NCI-H1417 treated with DMSO at 0.1 percent for 48 hours (cell line): ENCODE measurements at regions not wholly inside any gene's neighbourhood (a gene's known extent, or its start where the extent isn't known, plus 50 kb on each side); places are given as distances from the start of the nearest gene placed in this dataset.

ENCODE experiments used
- DNase-seq: peaks from one replicate; lab custom pipeline; 2025; lab: John Stamatoyannopoulos, UW

DNA sequence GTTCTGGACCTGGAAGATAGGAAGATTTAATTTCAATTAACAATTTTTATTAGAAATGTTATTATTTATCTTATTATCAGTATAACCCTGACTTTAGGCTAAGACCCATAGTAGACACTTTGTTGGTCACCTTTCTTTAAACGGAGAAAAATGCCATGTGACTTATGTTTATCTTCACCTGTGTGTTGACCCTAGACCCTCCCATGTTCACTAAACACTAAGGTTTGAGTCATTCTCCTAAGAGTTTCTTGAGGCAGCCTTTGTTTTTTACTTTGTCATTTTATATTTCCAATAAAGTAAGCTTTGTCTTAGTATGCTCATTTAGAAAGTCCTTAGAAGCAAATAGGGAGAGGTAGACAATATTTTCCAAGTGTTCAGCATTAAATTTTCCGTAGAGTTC is 771.7 kb downstream of the METTL15 start:
- no peak for DNase-seq

DNA sequence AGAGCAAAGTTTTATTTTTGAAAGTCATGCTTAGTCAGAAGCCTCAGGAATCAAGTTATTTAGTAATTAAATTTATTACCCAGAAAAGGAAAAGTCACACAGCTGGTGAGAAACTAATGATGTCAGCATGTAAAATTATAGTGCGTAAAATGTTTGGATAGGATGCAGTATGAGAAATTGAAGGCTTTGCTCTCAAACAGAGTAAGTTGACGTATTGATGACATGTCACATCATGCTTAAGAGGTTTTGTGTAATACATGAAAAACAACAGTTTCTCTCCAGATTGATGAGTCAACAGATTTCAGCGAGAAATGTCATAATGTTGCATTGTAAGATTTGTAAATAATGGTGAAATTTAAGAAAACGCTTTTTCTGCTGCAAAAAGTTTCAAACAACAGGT is 769.8 kb downstream of the METTL15 start:
- no peak for DNase-seq

DNA sequence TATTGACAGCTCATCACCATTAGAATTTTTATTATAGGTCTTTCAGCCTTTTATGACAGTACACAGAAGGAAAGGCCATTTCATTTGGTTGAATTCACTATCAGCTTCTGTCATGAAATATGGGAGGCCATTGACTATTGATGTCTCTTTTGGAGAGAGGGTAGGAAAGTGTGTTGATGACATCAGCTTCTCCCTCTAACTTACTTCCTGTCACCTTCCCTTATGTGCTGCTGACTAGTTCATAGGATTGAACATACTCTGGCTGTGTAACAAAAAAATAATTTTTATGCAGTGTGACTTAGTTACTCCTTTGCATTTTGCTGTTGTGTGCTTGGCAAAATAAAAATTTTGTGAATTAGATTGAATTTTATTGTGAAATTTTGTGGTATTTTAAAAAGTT is 769.2 kb downstream of the METTL15 start:
- no peak for DNase-seq

DNA sequence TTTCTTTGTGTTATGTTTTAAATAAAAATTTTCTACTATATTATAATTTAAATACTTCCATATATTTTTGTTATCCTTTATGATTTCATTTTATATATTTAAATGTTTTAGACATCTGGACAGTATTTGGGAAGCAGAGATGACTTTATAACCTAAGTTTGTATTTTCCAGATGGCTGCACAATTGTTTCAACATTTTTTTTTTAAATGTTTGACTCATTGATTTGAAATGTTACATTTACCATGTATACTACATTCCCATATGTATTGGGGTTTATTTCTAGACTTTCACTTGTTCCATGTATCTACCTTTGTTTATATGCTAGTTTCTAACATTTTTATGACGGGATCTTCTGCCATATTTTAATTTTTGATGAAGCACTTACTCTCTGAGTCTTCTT is 766.5 kb downstream of the METTL15 start:
- DNase-seq, result no peak

DNA sequence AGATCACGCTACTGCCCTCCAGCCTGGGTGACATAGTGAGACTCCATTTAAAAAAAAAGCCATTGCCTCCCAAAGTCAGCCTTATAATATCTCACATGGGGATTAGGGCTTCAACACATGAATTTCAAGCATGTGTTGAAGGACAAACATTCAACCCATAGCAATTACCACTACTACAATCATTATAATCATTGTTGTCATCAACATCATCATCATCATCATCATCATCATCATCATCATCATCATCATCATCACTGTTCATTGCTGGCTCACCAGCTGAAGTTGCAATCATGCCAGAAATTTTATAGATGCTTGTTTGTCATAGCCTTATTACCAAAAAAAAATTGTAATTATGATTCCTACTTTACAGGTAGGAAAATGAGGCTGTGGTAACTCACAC is 762.9 kb downstream of the METTL15 start:
- DNase-seq, result no peak

DNA sequence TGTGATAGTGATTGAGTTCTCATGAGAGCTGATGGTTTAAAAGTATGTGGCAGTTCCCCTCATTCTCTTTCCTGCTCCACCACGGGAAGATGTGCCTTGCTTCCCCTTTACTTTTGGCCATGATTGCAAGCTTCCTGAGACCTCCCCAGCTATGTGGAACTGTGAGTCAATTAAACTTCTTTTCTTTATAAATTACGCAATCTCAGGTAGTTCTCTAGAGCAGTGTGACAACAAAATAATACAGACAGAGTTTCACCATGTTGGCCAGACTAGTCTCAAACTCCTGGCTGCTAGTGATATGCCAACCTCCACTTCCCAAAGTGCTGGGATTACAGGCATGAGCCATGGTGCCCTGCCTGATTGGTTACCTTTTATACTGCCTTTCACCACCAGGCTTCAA is 755.2 kb downstream of the METTL15 start:
- no peak for DNase-seq

DNA sequence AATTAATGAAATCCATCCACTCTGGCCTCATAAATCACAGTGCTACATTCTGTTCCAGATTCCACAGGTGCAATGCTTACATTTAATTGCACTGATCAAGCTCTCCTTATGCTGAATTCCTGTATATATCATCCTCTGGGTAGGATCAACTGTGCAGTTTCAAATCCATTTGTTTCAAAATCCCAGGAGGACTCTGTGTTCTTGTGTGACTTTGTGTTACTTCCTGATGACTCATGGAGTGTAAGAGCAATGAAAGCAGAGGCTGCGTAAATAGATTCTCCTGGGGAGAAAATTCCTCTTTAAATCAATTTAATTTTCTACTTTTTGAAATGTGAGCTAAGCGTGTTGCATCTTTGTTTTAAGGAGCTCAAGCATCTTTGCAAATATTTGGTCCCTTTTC is 752.7 kb downstream of the METTL15 start:
- DNase-seq, result no peak

DNA sequence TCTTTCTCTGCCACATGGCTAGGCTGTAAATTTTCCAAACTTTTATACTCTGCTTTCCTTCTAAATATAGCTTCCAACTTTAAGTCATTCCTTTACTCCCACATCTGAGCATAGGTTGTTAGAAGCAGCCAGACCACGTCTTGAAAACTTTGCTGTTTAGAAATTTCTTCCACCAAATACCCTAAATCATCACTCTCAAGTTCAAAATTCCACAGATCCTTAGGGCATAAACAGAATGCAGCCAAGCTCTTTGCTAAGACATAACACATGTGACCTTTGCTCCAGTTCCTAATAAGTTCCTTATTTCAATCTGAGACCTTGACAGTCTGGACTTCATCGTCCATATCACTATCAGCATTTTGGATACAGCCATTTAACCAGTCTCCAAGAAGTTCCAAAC is 749.9 kb downstream of the METTL15 start:
- DNase-seq, result no peak

DNA sequence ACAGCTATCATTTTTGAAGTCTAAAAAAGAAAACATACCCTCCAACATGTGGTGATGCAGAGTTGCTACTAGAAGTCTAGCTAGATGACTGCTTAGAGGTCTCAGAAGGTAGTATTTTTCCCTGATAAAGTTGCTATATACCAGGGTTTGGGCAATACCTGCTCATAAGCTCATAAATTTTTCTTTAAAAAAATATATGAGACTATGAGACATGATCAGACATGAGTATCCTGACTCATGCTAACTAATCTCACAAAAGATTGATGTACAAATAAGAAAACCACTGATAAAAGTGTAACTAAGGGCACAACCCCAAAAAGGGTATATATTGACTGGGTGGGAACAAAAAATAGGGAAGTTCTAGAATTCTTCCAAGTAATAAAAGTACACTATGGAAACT is 740.9 kb downstream of the METTL15 start:
- DNase-seq, result no peak

DNA sequence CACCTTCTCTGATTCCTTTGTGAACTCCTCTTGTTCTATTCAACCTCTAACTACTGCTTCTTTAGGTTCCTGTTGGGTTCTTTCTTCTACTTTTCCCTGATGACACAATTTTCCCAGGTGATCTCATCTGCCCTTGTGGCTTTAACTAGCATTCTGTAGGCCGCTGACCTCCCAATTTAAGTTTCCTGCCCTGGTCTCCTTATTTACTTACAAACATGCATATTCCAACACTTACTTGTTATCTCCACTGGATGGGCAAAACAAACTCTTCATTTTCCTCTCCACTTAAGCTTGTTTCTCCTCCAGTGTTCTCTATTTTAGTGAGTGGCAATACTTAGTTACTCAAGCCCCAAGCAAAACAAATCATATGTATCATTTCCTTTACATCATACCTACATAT is 734.5 kb downstream of the METTL15 start:
- DNase-seq, result no peak

DNA sequence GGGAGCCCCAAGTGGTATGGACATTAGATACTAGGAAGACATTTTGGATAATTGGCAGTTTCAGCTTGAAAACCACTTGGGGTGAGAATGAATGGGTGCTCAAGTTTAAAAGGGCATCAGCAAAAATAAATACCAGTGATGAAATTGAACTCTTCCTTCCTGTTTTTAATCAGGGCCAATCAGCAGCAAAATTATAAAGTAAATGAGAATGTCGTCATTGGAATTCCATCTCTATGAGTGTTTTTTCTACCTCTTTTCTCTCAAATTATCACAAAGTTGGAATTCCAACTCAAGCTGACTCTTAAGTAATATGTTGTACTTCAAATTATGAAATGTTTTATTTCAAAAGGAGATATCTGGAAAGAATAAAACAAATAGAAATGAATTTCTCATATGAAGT is 730.6 kb downstream of the METTL15 start:
- peak; percentile 35 for DNase-seq

DNA sequence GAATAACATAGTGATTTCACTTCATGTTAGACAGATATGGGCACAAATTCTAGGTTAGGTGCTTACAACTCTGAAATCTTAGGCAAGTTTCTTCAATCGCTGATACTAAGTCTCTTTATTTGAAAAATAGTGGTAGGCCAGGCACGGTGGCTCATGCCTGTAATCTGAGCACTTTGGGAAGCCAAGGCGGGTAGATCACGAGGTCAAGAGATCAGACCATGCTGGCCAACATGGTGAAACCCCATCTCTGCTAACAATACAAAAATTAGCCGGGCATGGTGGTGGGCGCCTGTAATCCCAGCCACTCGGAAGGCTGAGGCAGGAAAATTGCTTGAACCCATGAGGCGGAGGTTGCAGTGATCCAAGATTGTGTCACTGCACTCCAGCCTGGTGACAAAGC is 729.4 kb downstream of the METTL15 start:
- DNase-seq, result no peak

DNA sequence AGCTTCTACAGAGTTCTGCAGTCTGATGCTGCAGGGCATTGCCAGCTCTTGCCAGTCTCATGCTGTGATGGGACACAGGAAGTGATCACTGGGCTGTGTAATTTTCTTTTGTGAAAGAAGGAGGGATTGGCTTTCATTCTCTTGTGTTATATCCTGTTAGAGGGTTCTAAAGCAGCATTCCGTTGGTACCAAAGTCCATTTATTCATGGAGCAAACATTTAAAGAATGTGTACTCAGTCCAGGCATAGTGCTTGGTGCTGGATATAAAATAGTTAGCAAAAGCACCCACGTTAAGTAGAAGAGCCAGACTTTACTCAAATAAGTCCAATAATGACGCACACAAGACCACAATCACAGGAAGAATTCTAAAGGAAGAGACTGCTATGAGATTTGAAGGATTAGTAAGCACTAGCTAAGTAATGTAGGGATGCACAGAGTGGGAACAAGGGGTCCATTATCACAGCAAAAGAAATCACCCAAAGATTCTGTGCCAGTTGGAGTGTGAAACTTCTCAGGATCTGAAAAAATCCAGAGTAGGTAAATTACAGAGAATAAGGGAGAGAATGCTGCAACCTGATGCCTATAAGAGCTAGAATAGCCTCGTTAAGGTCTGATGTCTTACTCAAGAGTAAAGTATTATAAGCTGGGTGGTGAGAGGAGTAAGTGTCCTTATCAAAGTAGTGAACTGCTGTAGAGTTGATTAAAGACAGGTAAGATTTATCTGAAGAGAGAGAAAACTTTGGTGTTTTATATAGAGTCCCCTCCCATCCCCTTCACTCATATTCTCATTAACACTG is 728.3 kb downstream of the METTL15 start:
- no peak for DNase-seq

DNA sequence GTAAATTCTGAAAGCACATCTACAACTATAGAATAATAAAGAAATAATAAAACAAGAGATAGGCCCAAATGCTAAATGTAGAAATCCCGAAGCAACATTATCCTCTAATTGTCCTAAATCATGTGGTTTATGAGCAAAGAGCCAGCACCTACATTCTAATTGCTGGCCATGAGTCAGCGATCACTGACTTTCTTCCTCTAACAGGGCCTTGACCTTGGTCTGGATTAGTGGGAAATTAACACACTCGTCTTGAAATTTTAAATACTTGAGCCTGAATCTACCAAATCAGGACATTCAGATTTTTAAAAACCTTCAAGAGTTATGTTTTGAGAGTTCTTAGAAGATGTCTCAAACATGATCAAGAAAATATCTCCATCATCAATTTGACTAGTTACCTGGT is 727.6 kb downstream of the METTL15 start:
- no peak for DNase-seq

DNA sequence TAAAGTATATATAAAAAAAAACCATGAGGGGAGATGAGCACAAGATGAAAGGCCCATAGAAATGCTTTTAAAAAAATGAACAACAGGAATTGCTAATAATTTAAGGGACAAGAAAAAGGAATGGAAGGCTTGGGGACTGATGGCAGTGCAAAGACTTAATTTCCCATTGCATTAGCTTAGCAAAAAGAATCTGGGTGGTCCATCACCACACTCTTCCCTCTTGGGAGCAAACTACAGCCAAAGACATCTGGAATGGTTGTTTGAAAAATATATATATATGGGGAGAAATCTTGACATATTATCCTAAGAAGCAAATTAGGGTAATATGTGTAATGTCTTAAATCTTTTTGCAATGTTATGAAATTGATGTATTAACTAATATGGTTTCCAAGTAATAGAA is 727.1 kb downstream of the METTL15 start:
- DNase-seq, result no peak

DNA sequence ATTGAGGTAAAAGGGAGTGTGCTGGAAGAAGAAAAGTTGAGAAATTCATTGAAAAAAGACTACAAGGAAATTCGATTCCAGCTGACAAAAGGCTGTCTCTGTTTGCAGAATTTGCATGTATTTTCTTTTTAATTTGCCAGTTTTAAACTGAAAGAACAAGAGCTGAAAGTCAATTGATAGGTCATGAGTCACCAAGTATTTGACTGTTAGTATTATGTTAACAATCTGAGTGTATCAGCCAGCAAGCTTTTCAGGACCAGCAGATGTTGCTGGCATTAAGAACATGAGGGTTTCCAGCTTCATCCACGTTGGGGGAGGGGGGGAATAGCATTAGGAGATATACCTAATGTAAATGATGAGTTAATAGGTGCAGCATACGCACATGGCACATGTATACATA is 726.7 kb downstream of the METTL15 start:
- DNase-seq, result no peak

DNA sequence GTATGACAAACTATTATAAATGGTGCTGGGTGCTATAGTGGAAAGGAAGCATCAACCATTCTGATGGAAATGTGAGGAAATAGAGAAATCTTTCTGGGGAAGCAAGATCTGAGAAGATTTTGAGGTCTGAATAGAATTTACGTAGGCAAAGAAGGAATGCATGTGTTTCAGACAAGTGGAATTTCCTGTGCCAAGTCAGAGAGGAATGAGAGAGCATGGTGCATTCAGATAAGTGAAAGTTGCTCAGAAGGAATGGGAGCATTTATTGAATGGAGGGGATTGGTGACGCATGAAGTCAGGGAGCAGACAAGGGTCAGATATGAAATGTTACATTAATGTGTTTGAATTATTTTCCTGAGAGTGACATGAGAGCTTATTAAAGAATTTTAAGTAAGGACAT is 725.5 kb downstream of the METTL15 start:
- no peak for DNase-seq

DNA sequence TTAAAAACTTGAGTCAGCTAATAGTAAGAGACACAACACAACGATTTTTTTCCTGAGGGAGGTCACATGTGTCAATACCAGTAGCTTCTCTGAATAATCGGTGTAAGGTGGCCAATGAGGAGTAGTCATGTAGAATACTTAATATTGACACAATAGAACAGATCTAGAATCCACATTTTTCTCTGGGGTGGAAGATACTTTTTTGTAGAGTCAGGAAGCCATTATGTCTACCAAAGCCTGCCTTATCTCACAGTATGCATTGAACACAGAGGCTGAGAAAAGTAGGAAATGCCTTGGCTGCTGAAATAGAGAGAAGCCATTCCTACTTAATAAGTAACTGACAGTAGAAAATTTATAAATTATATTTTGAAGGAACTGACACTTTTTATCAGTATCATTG is 725.0 kb downstream of the METTL15 start:
- no peak for DNase-seq

DNA sequence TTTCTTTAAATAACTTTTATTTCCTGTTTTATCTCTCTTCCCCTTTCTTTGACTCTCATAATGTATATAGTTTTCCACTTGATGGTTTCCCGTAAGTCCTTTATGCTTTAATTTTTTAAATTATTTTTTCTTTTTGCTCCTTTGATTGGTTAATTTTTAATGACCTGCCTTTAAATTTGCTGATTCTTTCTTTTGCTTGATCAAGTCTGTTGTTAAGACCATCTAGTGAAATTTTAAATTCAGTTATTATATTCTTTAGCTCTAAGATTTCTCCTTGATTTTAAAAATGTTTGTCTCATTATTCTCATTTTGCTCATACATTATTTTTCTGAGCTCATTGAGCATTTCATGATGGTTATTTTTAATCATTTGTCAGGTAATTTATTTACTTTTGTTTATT is 718.6 kb downstream of the METTL15 start:
- no peak for DNase-seq

DNA sequence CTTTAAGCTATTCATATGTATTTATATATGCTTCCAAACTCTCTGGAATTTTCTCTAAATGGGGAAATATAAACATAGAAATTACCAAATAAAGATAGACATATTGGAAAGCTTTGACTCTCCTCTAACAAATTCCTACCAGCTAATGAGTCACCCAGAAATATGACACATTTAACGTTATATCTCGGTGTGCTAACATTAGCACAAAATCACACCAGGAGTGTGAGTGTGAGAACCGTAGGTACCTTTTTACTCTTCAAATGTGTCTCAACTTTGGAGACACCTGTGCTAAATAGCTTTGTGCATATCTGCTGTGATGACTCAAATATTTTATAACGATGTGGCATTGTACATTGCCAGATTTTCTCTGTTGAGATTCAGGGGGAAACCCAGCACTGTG is 714.4 kb downstream of the METTL15 start:
- no peak for DNase-seq

DNA sequence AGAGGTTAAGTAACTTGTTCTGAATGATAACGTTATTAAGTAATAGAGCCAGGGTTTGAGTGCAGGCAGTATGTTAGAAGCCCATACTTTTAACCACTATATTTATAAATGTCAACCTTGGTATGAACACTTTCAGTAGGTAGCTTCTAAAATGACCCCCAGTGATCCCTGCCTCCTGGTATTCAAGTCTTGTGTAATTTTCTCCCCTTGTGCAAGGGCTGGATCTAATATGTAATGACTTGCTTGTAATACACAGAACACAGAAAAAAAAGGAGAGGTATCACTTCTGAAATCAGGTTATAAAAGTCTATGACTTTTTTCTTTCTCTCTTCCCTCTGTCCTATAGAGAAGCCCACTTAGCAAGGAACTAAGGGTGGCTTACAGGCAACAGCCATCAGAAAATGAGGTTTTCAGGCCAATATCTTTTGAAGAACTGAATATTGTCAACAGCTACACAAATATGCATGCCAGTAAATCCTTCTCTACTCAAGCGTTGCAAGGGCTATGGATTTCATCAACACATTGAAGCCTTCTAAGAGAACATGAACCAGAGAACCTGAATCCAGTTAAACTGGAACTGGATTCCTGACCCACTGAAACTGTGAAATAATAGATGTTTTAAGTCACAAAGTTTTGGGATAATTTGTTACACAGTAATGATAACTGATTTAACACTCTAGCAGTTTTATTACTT is 712.3 kb downstream of the METTL15 start:
- no peak for DNase-seq

DNA sequence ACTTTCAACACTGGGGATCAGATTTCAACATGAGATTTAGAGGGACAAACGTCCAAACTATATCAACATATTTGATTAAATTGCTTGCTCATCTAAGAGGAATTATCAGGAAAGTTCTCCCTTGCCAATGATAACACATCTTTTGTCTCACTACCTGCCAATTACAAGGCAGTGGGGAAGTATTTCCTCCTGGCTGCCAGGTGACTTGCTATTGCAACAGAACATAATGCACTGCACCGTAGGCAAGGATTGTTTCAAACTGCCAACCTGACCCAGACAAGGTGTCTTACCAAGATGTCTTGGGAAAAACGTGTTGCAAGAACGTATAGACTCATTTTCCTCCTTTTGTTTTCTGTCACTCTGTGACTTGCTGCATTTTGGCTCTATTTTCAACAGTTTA is 711.6 kb downstream of the METTL15 start:
- DNase-seq, result no peak

DNA sequence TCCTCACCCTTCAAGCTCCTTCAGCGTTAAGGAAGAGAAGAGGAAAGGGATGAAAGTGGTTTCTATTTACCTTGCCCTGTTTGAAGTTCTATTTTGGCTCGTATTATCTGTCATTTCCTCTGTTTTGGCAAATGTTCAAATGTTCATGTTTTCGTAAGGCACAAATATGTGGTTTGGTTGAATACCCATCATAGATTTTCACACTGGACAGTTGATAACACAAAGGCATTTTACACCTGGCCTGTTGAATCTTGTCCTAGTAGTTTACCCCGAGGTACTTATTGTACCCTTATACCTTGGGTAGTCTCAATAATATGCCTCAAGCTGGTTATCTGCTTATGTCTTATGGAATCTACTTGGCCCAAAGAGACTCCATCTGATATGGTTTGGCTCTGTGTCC is 706.9 kb downstream of the METTL15 start:
- no peak for DNase-seq

DNA sequence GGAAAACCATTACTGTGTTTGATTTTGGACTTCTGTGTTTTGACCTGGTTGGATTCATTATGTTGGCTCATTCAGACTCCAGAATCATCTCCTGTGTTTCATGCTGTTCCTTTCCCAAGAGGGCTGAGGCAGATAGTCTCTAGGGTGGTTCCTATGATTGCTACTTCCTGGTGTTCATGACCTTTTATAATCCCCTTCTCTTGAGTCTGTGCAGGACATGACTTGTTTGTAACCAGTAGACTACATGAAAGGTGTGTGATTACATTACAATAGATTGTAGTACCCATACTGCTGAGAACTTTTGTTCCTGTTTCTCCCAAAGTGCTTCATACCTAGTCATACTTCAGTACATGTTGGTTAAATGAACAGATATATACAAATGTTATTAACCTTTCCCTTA is 700.6 kb downstream of the METTL15 start:
- DNase-seq, result no peak
